SW 1271 (cell line): ENCODE measurements at regions not wholly inside any gene's neighbourhood (a gene's known extent, or its start where the extent isn't known, plus 50 kb on each side); places are given as distances from the start of the nearest gene placed in this dataset.
"Not testable (repeated sequence)": the region's sequence is repeated elsewhere in the genome, so short reads cannot be mapped to it uniquely, and the experiment has no call there.

Experiments used
- DNase-seq, 2 experiments: peaks; one replicate each; lab custom pipeline; 2025; lab: John Stamatoyannopoulos, UW

DNA sequence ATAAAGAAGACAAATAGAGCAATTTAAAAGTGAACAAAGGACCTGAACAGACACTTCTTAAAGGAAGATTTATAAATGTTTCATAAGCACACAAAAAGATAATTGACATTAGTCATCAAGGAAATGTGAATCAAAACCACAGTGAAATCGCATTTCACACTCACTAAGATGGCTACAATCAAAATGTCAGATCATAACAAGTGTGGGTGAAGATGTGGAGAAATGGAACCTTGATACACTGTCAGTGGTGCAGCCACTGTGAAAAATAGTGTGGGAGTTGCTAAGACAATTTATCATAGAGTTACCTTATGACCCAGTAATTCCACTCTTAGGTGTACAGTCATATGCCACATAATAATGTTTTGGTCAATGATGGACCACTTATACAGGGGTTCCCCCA, 54.5 kb upstream of the HTR4 start:
- no peak for DNase-seq

DNA sequence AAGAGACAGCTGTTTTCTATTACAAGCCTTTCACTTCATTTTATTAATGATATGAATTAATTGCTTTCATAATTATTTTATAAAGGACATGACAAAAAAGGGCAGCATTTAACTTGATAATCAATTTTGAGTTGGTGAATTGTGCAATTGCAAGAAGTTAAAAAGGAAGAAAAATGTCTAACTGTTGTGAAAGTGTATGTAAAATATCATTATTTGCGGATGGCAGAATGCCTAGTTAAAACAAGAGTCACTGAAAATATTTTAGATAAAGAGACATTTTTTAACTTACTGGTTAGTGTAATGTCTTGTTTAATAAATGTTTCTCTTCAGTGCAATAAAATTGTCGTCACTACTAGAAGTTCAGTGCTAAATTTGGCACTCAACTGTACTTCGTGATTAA, 57.6 kb upstream of the HTR4 start:
- no peak for DNase-seq

DNA sequence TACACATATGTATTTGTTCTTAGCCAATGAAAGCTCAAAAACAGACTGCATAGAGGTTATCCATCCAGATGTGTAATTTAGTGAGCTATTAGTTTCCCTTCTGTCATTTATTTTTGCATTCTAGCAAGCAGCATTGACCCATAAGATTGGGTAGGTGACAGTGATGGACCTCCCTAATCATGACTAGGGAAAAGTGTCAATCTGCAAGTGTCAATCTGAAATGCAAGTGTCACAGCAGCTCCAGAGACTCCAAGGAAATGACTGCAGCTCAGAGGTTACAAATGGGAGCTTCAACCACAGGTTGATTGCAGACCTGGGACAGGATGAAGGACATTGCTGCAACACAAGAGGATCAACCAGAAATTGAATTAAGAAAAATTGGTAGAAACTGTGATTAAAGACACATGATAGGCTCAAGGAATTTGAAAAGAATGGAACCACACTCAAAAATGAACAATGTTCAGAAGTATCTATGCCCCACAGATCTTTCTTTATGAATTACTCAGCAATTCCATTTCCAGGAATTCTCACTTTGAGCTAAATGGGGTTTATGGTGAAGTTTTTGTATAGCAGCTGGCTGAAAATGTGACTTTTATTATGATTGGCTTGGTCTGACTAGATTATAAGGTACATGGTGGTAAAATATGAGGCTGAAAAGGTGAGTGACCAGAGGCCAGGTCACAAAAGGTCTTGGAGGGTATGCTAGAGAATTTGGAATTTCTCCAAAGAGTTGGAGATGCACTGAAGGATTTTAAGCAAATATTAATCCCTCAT, 59.6 kb upstream of the HTR4 start:
- DNase-seq: no peak

DNA sequence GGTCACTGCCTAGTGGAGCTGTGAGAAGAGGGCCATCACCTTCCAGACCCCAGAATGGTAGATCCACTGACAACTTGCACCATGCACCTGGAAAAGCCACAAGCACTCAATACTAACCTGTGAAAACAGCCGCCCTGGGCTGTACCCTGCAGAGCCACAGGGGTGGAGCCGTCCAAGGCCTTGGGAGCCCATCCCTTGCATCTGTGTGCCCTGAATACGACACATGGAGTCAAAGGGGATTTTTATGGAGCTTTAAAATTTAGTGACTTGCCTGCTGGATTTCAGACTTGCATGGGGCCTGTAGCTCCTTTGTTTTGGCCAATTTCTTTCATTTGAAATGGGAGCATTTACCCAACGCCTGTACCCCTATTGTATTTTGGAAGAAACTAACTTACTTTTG, 62.4 kb upstream of the HTR4 start:
- DNase-seq: no peak

DNA sequence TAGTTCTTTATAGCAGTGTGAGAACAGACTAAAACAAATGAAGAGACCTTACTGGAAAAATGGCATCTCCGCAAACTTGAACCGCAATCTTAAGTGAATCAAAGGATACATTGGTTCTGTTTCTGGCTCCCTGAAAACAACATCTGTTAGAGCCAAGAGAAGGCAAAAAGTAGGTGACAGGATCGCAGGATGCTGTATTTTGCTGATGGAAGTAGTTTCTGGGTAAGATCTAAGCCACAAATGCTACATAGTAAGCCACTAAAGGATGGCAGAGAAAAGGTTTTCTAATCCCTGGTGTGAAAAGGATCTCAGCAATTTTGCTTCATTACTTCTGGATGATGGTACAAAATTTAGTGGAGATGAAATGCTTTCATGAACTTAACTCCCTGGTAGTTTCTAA, 63.3 kb upstream of the HTR4 start:
- DNase-seq: no peak

DNA sequence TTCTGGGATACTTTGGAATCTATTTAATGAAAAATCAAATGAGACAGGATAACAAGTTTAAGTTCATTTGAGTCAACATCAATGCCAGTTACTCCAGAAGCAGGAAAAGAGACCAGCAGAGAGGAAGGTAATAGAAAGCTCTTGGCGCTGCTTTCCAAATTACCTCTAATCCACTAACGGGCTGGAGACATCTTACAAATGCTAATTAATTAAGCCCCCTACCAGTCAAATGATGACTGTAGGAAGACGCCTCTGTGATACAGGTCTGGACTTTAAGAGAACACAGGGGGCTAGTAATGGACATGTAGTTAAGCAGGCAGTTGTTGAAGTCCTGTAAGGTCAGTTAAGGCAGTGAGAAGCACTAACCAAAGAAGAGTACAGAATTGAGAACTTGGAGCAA, 65.3 kb upstream of the HTR4 start:
- no peak for DNase-seq

DNA sequence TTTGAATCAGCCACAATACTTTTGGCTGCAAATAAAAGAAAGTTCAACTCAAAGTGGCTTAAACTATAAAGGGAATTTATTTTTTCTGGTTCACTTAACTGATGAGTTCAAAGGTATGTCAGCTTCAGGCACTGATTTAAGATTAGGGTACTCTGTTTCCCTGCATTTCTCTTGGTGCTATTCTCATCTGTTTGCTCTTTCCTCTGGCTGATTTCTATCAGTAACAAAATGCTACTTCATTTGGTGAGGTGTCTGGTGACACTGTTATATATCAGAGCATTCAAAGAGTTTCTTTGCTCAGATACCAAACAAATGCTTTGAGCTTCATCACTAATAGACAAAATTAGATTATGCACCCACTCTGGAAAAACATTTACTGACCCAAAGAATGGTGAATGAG, 65.9 kb upstream of the HTR4 start:
- DNase-seq: no peak

DNA sequence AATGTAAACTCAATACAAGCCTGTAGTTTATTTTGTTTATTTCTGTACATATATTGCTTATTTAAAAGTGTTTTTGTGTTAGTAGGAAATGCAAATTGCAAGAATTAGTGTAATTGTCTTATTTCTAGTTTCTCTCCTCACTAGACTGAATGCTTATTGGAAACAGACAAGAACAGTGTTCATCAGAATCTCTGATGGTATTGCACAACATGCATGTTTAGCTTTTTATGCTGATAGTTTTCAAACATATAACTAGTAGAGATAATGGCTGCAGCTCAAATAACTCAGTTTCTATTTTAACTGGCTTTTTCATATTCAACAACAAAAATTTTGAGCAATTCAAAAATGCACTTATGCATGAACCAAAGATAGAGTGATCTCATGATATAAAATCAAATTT, 68.8 kb upstream of the HTR4 start:
- no peak for DNase-seq

DNA sequence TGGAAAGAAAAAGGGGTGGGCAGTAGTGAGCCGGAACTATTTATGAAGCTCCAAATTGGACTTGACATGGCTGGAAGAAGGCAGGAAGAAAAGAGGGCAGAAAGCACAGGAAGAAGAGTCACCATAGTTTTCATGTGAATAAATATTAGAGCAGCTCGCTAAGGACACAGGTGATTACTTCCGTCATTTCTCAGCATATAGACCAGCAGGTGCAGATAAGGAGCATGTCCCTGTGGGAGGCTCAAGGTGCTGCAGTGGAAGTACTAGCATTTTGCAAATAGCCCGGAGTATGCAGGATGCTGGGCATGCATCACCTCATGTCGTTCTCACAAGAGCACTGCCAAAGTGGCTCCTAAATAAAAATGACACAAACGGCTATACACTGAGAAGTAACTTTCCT, 71.3 kb upstream of the HTR4 start:
- DNase-seq: no peak

DNA sequence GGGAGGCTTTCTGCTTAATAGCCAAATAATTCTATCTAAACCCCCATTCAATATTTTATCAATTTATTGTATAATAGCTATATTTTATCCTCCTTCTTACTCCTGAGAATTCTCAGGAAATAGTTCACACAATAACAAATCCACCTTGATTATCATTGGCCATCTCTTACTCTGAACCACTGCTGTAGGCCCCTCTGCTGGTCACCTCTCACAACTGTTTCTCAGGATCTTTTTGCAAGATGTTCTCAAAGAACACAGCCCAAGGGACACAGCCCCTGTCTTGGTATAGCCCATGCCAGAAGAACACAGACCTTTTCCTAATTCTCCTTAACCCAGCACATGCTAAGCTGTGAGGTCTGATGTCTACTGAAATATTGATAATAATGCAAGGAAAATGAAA, 74.9 kb upstream of the HTR4 start:
- peak in 1 of 2 experiments; percentile 52 for DNase-seq

DNA sequence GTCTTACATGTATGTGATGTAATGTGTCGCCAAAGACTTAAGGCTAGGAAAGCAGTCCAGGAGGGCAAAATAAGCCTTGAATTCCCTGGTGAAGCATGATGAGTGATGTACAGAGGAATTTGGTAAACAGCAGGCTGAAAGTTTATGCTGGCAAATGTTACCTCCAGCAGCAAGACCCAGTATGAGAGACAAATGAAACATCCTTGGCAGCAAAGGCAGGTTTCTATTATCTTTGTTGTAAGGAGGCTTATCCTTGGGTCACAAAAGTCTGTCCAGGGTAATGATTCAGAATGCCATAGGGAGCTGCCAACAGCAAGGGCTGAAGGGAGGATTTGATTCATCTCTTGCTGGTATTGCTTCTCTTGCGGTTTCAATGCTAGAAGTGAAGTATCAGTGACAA, 75.9 kb upstream of the HTR4 start:
- DNase-seq: no peak

DNA sequence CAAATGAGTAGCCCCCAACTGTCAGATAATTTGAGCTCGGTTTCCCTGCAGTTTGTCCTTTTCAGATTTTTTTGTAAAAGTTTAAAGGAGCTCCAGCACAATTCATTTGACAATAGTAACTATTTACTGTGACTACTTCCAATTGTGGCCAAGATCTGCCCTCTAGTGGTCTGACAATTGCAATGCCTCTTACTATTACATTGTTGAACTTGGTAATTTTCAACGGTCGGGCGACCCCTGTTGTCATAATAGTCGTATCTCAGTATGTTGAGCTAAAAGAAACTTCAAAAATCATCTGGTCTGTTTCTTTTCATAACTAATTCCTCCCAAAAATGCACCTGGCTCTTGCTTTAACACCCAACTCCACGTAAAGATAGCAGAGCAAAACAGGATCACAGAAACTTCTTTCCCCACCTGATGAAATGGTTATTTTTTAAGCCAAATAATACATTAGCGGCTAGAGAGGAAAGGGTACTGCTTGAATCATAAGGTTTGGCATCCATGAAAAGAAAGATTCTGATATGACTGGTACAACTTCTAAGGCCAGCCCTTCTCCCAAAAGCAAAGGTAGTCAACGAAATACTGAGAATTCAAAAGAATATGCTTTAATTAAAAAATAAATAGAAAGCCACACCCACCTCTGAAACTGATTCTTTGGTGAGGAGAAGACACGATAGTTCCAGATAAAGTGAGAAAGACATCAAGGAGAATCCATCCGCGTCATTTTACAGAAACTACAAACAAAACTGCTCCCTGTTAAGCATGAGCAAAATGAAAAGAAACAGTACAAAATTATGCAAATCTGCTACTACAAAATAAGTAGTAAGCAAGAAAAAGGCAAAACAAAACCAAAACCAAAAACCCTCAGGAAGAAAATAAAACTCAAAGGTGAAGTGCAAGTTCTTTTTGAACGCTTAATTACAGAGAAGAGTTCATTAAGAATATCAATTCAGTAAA, 76.9 kb upstream of the HTR4 start:
- DNase-seq: peak; percentile 66 to 92

DNA sequence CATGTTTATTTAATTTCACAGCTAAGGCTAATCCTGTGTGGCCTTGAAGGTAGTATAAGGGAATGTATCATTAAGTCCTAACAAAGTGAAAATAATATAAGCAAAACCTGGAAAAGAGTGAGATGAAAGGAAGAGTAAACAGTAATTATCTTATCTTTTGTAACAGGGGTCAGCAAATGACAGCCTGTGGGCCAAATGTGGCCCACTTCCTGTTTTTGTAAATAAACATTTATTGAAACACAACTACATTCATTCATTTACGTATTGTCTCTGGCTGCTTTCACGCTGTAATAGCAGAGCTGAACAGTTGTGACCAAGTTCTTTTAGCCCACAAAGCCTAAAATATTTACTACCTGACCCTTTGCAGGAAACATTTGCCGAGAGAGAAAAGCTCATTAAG, 78.4 kb upstream of the HTR4 start:
- DNase-seq: no peak

DNA sequence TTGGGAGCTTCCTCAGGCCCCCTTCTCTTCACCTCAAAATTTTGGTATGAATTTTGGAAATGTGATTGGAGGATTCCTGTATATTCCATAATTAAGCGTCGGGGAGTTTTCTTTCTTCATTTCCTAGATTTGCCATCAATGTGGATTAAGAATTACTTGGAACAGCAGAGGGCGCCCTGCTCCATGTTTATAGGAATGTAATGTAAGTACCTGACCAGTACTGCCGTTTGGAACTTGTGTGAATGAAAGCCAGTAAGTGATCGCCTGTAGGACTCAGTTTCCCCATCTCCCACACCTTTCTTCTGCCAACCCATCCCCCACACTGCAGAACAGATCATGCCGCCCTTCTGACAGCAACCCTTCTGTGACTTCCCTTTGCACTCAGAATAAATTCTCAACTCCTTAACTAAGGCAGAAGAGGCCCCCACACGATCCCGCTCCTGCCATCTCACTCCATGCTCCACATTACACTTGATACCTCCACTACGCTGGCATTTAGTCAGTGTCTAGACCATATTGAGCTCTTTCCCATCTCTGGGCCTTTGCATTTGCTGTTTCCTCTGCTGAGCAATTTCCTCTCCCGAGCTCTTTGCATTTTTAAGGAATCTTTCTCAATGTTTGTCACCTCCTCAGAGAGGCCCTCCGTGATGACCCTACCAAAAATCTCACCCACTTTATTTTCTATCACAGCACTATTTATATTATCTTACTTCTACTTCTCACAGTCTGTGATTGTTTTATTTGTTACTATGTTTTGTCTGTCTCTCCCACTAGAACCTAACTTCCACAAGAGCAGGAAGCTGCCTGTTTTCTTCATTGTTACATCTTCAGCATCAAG, 79.5 kb upstream of the HTR4 start:
- peak; percentile 38 to 78 for DNase-seq

DNA sequence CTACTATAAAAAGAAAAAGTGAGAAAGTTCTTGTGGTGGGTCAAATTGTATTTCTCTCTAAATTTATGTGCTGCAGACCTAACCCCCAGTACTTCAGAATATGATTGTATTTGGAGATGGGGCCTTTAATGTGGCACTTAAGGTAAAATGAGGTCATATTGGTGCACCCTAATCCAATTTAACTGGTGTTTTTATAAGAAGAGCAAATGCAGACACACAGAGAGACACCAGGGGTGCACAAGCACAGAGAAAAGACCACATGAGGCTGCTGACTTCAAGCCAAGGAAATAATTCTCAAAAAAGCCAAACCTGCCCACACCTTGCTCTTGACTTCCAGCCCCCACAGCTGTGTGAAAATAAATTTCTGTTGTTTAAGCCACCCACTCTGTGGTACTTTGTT, 80.2 kb upstream of the HTR4 start:
- no peak for DNase-seq

DNA sequence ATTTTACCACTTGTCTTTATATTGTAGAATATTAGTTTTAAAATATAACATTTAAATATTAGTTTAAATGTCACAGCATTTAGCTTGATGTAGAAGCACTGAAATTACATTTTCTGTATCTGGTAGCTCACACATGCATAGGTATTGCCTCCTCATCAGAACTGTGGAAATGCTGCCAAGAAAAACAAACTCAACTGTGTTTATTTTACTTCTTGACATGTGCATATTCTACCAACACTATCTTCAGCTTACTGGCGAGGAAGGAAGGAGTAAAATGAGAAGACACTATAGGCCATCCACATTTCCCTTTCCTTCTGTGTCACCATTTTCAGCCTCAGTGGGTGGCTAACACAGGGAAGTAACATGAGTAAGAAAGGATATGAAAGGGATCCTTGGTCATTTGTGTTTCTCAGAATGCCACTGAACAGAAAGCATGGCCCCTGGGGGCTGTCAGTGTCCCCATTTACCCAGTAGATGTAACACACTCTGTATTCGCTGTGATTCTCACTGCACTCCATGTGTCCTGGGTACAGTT, 81.0 kb upstream of the HTR4 start:
- no peak for DNase-seq

DNA sequence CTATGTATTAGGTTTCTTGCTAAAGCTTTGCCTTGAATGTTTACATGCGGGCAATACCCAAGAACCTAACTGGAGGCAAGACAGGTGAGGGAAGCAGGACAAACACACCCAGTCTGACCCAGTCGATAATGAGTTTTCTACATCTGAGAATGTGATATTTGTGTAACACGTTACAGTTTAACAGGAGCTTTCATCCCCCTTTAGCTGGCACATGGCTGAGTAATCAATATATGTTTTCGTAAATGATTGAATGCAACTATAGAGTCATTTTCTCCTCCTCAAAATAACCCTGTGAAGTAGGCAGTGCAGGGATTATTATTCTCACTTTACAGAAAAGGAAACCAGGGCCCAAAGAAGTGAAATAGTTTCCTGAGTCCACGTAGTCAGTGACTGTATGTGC, 84.7 kb upstream of the HTR4 start:
- DNase-seq: no peak

DNA sequence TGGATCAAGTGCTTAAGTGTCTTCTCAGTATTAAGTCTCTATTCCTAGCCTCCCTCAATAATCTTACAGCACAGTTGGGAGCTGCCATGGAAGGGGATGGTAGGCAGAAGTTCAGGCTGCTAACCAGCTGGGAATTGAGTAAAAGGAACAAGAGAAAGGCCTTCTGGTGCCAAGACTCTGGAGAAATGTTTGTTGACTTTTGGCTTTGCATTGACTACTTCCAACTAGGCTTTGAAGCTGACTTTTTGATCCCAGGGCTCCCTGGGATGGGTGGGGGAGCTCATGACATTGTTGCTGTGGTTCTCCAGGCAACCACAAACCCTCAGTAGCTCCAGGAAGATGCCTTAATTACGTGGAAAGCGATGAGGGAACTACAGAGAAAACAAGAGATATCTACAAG, 85.2 kb upstream of the HTR4 start:
- no peak for DNase-seq

DNA sequence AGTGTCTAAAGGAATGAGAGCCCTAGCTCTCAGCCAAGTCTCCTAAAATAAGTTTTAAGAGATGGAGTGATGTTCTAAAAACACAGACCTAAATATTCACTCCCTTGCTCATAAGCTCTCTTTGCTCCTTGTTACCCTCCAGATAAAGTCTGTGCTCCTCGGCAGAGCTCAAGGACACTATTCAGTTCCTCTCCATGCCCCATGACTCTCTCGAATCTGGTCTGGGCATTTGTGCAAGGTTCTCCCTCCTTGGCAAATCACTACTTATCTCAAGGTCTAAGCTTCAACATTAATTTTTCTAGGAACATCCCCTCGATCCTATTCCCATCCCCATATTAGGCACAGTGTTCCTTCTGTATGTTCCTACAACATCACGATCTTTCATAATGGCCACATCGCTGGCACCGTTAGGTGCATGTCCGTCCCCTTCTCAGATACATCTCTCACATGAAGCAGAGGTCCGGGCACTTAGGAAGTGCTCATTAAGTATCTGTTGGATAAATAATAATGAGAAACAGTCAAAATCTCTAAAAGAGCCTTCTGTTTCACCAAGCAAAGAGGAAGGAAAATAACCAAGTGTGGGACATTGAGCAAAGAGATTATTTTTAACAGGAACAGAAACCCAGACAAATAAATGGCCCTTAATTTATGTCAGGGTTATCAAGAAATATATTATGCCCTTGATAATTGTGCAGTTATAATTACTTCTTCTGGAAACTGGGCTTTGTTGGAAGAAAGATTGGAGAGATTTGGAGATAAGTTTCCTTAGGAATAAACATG, 85.9 kb upstream of the HTR4 start:
- DNase-seq: no peak

DNA sequence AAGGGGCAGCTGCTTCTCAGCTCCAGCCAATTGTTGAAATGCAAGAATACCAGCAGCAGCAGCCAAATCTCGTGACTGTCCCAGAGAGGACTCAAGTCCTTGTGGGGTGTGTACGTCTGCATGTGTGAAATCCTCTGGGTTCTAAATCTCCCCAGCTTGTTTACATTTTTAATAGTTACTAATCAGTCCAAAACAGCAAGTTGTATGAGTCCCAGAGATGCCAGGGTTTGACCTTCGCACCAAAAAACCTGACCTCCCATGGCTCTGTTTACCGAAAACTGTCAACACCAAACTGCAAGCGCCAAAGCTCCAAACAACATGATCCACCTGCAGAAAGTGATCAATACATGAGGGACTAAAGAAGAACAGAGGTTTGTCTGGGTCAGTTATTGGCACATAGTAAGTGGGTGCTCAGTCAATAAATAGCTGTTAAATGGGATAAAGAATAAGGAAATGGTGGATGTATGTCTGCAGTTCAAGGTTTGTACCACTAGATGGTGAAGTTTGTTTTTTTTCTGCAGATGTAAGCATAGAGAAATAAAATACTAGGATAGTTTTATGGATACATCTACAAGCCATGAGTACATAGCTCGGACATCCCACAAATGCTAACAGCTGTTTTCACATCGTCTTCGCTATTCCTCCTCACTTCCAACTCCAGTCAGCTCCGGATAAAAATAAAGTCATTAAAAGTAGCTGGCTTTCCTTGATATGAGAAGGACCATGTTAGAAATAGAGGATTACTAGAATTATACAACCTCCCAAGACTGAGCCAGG, 85.3 kb upstream of the ADRB2 start:
- DNase-seq: peak in 1 of 2 experiments; percentile 84

DNA sequence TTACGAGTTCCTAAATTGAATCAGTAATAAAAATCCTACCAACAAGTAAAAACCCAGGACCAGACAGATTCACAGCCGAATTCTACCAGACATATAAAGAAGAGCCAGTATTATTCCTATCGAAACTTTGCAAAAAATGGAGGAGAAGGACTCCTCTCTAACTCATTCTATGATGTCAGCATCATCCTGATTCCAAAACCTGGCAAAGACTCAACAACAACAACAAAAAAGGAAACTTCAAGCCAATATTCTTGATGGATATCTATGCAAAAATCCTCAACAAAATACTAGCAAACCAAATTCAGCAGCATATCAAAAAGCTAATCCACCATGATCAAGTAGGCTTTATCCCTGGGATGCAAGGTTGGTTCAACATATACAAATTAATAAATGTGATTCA, 84.6 kb upstream of the ADRB2 start:
- not testable (repeated sequence) for DNase-seq
